Lower leg skin (tissue), 3 donors: ENCODE measurements at regions not wholly inside any gene's neighbourhood (a gene's known extent, or its start where the extent isn't known, plus 50 kb on each side); places are given as distances from the start of the nearest gene placed in this dataset.

ENCODE experiments used
- POLR2A ChIP-seq, 2 donors: fragments of 450-650 bp; IDR thresholded peaks; one replicate each; pipeline ENCODE4 v1.6.1; 2016 to 2017; ENCODE audit warnings: antibody characterized with exemption in 2 of 2, mild to moderate bottlenecking in 1 of 2, moderate library complexity in 1 of 2
- TF ChIP-seq, protein P1 (sequence below), 3 donors: fragments of 450-650 bp; IDR thresholded peaks; one replicate each; pipeline ENCODE4 v1.5.1; 2016; ENCODE audit warnings: antibody characterized with exemption in 3 of 3, mild to moderate bottlenecking in 3 of 3, moderate library complexity in 2 of 3

DNA sequence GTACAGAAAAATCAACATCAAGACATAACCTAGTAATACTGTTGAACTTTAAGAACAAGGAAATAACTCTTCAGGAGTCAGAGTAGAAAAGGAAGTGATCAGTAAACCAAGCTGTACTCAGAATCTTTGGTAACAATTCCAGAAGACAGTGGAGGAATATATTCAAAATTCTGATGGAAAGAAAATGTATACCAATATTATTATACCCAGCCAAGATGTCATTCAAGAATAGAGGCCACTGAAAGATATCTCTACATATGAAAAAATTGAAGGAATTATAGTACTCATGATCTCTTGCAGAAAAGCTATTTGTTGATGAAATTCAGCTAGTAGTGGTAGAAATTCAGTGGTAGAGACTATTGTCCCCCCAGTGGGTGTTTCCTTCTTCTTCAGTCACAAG is 182.6 kb upstream of the ZMIZ1 start:
- TF ChIP-seq, protein P1, sequence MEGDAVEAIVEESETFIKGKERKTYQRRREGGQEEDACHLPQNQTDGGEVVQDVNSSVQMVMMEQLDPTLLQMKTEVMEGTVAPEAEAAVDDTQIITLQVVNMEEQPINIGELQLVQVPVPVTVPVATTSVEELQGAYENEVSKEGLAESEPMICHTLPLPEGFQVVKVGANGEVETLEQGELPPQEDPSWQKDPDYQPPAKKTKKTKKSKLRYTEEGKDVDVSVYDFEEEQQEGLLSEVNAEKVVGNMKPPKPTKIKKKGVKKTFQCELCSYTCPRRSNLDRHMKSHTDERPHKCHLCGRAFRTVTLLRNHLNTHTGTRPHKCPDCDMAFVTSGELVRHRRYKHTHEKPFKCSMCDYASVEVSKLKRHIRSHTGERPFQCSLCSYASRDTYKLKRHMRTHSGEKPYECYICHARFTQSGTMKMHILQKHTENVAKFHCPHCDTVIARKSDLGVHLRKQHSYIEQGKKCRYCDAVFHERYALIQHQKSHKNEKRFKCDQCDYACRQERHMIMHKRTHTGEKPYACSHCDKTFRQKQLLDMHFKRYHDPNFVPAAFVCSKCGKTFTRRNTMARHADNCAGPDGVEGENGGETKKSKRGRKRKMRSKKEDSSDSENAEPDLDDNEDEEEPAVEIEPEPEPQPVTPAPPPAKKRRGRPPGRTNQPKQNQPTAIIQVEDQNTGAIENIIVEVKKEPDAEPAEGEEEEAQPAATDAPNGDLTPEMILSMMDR (IDR thresholded peaks at IDR 0.05), result no peak
- no peak for TF ChIP-seq POLR2A (IDR thresholded peaks at IDR 0.05)
